GM12873 (cell line): ENCODE measurements at regions not wholly inside any gene's neighbourhood (a gene's known extent, or its start where the extent isn't known, plus 50 kb on each side); places are given as distances from the start of the nearest gene placed in this dataset.

Experiments
- CTCF ChIP-seq: IDR thresholded peaks from 2 replicates; pipeline ENCODE4 v1.5.1; 2012; ENCODE audit warnings: low read depth, mild to moderate bottlenecking, moderate library complexity, low read length, control low read depth; ENCODE audit not compliant: insufficient read depth; ENCODE audit errors: missing control alignments

- no peak for TF ChIP-seq CTCF
These were observed 707.5 kb upstream of the FZD8 start for GRCh38 chr10:36349445-36350078.

- no peak for TF ChIP-seq CTCF
These were observed 703.7 kb upstream of the FZD8 start for GRCh38 chr10:36345807-36346206.

DNA sequence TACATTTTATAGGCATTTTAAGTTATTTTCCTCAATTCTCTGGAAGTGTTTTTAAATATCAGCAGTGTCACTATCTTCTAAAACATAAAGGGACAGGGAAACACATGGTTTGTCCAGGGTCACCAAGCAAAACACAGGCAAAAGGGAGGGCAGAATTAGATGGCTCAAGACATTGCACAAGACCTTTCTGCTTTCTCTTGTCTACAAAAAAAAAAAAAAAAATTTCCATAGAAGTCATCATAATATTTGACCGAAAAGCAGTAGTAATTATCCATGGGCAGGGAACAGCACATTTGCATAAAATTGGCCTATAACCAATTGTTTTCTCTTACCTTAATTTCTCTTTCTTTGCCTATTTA is 703.1 kb upstream of the FZD8 start:
- TF ChIP-seq CTCF: no peak

GRCh38 chr10:36344240-36345174 is 702.4 kb upstream of the FZD8 start:
- no peak for TF ChIP-seq CTCF

DNA sequence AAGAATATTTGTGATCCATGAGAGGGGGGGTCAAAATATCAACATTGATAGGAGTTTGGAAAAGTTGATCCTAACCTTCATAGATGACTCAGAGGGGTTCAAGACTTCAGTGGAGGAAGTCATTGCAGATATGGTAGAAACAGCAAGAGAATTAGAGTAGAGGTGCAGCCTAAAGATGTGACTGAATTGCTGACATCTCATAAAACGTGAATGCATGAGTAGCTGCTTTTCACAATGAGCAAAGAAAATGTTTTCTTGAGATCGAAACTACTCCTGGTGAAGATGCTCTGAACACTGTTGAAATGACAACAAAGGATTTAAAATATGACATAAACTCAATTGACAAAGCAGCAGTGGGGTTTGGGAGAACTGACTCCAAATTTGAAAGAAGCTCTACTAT is 700.7 kb upstream of the FZD8 start:
- TF ChIP-seq CTCF: no peak

GRCh38 chr10:36341471-36341870 is 699.4 kb upstream of the FZD8 start:
- TF ChIP-seq CTCF: no peak

- TF ChIP-seq CTCF: no peak
These were observed 694.2 kb upstream of the FZD8 start for GRCh38 chr10:36336315-36336714.
